Stomach (tissue), 8 donors: ENCODE measurements at regions not wholly inside any gene's neighbourhood (a gene's known extent, or its start where the extent isn't known, plus 50 kb on each side); places are given as distances from the start of the nearest gene placed in this dataset.

Source experiments
- DNase-seq, 2 donors: peaks; one replicate each; pipeline versions ENCODE4 v3.0.0 to v3.0.0-alpha.2; 2013 to 2019
- H3K27ac ChIP-seq, 5 donors: fragments of 200-600 bp in 4 of 5; sonication (generic) in 4 of 5; one replicate each; pipeline ENCODE4 v1.5.1; 2013 to 2019; ENCODE audit warnings: mild to moderate bottlenecking in 1 of 5, moderate library complexity in 1 of 5
- H3K27me3 ChIP-seq, 3 donors: fragments of 200-600 bp; sonication (generic); one replicate each; pipeline ENCODE4 v1.5.1; 2017 to 2019; ENCODE audit warnings: mixed run types in 1 of 3
- H3K36me3 ChIP-seq, 4 donors: fragments of 200-600 bp; sonication (generic); 1 replicate in 3 of 4; 2 replicates in 1 of 4; pipeline ENCODE4 v1.5.1; 2016 to 2019
- H3K4me1 ChIP-seq, 4 donors: fragments of 200-600 bp; sonication (generic); one replicate each; pipeline ENCODE4 v1.5.1; 2016 to 2019
- H3K4me3 ChIP-seq, 4 donors: fragments of 200-600 bp; sonication (generic) in 3 of 4; one replicate each; pipeline ENCODE4 v1.5.1; 2016 to 2019; ENCODE audit warnings: mild to moderate bottlenecking in 1 of 4
- H3K9me3 ChIP-seq, 4 donors: fragments of 200-600 bp; sonication (generic); one replicate each; pipeline ENCODE4 v1.5.1; 2016 to 2019
- EP300 ChIP-seq: sonication (generic); formaldehyde crosslinking; IDR thresholded peaks from one replicate; pipeline ENCODE4 v1.6.1; 2017; ENCODE audit warnings: antibody characterized with exemption
- POLR2A ChIP-seq, 4 donors: fragments of 450-650 bp; IDR thresholded peaks; one replicate each; pipeline ENCODE4 v1.6.1; 2016; ENCODE audit warnings: antibody characterized with exemption in 4 of 4, control low read depth in 2 of 4, mild to moderate bottlenecking in 1 of 4, moderate library complexity in 1 of 4
- POLR2AphosphoS5 ChIP-seq, 3 donors: sonication (generic); formaldehyde crosslinking; IDR thresholded peaks; one replicate each; pipeline ENCODE4 v1.6.1; 2016; ENCODE audit warnings: antibody characterized with exemption in 3 of 3
- WGBS, 5 donors: extraction: QIAGEN DNeasy Blood & Tissue Kit in 3 of 5; methylation state at CpG; one replicate each; pipeline versions ENCODE4 v1.1.5 to v1.1.7; 2013 to 2018; 5-methylcytosine and 5-hydroxymethylcytosine counted together
- intact Hi-C: fragments of 100-400 bp; cut with DNase I; formaldehyde crosslinking; loops from one replicate; pipeline ENCODE4 v1.15.1; 2023; ENCODE audit warnings: low total_unique reads
- TF ChIP-seq, protein P1 (sequence below), 7 experiments: fragments of 450-650 bp in 4 of 7; fragments of 200-600 bp in 3 of 7; sonication (generic) in 3 of 7; IDR thresholded peaks; one replicate each; pipeline ENCODE4 v1.5.1; 2016 to 2019; ENCODE audit warnings: antibody characterized with exemption in 7 of 7, control low read depth in 2 of 7, mild to moderate bottlenecking in 1 of 7
- donor health status: healthy with polysubstance abuse.
- donor health status: Bipolar disorder and iron deficiency.
- donor health status: healthy.

DNA sequence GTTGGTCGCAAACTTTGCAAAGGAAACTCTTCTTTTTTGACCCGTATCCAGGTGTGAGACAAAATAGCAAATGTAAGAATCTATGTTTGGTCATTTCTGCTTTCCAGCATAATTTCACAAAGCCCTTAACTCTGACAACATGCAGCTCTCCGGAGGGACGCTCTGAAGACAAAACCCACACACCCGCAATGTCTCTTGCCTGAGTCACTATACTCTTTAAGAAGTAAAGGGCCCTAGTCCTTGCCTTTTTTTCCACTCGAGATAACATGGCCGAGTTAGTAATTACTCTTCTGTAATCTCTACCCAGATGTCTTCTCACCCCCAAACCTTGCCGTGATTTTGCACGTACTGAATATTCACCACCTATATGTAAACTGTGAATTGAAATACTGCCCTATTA is 115.7 kb upstream of the ADAMTS9 start:
- Histone ChIP-seq H3K4me1 (peaks cover 0 to under 1% (median 0%) of the 10 kb centered on the region in 4 donors), H3K36me3 (peaks cover 0 to 33% (median 8%) of the 10 kb centered on the region in 4 donors), H3K9me3 (no peaks in the 10 kb centered on the region), H3K27me3 (no peaks in the 10 kb centered on the region), H3K27ac (no peak overlapping the region), H3K4me3 (no peak overlapping the region)
- no peak for DNase-seq
- 80 to 90% (median 85%) methylated on average over 9 of the region's 9 CpGs for WGBS, 5 donors
- TF ChIP-seq EP300 (no peak), POLR2A (IDR thresholded peaks at IDR 0.05) (no peak), POLR2AphosphoS5 (IDR thresholded peaks at IDR 0.05) (no peak)
- TF ChIP-seq, protein P1, sequence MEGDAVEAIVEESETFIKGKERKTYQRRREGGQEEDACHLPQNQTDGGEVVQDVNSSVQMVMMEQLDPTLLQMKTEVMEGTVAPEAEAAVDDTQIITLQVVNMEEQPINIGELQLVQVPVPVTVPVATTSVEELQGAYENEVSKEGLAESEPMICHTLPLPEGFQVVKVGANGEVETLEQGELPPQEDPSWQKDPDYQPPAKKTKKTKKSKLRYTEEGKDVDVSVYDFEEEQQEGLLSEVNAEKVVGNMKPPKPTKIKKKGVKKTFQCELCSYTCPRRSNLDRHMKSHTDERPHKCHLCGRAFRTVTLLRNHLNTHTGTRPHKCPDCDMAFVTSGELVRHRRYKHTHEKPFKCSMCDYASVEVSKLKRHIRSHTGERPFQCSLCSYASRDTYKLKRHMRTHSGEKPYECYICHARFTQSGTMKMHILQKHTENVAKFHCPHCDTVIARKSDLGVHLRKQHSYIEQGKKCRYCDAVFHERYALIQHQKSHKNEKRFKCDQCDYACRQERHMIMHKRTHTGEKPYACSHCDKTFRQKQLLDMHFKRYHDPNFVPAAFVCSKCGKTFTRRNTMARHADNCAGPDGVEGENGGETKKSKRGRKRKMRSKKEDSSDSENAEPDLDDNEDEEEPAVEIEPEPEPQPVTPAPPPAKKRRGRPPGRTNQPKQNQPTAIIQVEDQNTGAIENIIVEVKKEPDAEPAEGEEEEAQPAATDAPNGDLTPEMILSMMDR (IDR thresholded peaks at IDR 0.05): no peak
- intact Hi-C loops: no loop called here

DNA sequence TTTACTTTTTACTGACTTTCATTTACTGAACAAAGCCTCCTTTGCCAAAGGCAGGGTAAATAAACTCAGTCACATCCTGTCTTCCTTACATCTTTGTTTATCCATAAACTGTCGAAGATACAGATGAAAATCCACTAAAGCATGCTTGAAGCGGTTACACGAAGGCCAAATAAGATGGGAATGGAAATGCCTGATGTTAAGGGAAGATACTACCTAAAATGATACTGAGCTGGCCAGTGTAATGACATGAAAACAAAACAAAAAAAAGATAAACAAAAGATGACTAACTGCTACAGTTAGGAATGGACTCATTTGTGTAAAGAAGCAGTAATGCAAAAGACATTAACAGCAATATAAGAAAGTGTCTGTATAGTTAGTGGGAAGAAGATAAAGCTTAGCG is 114.7 kb upstream of the ADAMTS9 start:
- Histone ChIP-seq H3K4me3 (no peak overlapping the region), H3K27ac (no peak overlapping the region), H3K4me1 (peaks cover 0 to 4% (median 0%) of the 10 kb centered on the region in 4 donors), H3K9me3 (no peaks in the 10 kb centered on the region), H3K36me3 (peaks cover 0 to 33% (median 8%) of the 10 kb centered on the region in 4 donors), H3K27me3 (no peaks in the 10 kb centered on the region)
- DNase-seq: no peak
- 79 to 89% (median 84%) methylated on average over 4 of the region's 4 CpGs for WGBS, 5 donors
- intact Hi-C loops: no loop called here
- no peak for TF ChIP-seq POLR2AphosphoS5 (IDR thresholded peaks at IDR 0.05)
- no peak for TF ChIP-seq EP300
- TF ChIP-seq, protein P1 (IDR thresholded peaks at IDR 0.05): no peak
- TF ChIP-seq POLR2A (IDR thresholded peaks at IDR 0.05): no peak

DNA sequence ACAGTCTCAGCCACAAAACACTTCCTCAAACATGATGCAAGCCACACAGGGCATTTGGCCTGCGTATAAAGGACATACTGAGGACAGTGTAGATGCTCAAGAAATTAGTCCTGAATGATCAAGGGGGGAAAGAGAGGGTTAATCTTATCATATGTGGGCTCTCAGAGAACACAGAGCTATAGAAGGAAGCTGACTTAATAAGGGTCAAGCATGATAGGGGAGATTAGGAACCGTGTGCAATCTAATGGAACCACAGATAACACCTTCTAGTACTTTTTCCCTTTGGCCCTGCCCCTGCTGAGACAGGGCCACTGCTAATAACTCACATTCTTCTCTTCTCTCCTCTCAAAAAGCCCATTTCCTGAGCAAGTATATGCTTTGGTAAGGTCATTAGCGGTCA is 114.1 kb upstream of the ADAMTS9 start:
- no peaks in the 10 kb centered on the region for H3K9me3 ChIP-seq
- no peak overlapping the region for H3K27ac ChIP-seq
- intact Hi-C loops: no loop called here
- peaks cover 0 to 6% (median 2%) of the 10 kb centered on the region in 4 donors for H3K4me1 ChIP-seq
- peaks cover 0 to 33% (median 8%) of the 10 kb centered on the region in 4 donors for H3K36me3 ChIP-seq
- H3K27me3 ChIP-seq: no peaks in the 10 kb centered on the region
- H3K4me3 ChIP-seq: no peak overlapping the region
- 72 to 77% (median 72%) methylated on average over 3 of the region's 3 CpGs for WGBS, 5 donors
- TF ChIP-seq, protein P1 (IDR thresholded peaks at IDR 0.05): no peak
- TF ChIP-seq POLR2A (IDR thresholded peaks at IDR 0.05) (no peak), POLR2AphosphoS5 (IDR thresholded peaks at IDR 0.05) (no peak), EP300 (no peak)
- no peak for DNase-seq

DNA sequence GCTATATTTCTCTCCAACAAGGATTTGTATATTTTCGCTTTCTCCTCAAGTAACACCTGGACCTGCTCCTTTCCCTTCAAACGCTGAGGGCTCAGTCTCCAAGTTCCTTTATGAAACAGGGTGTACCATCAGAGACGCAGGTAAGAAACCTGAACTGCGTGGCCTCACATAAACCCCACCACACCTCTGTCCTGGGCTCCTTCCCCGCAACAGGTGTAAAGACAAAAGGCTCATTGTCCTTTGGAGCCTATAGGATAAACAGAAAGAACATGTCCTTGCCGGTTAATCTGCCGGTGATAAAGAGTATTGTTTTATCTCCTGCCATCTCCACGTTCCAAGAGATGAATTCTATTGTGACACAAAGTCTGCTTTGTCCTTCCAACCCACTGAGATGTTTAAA is 111.8 kb upstream of the ADAMTS9 start:
- intact Hi-C loops: no loop called here
- no peaks in the 10 kb centered on the region for H3K9me3 ChIP-seq
- no peak for TF ChIP-seq POLR2A (IDR thresholded peaks at IDR 0.05)
- TF ChIP-seq, protein P1 (IDR thresholded peaks at IDR 0.05): no peak
- TF ChIP-seq POLR2AphosphoS5 (IDR thresholded peaks at IDR 0.05): no peak
- TF ChIP-seq EP300: no peak
- no peak overlapping the region for H3K4me3 ChIP-seq
- peaks cover 0 to 7% (median 2%) of the 10 kb centered on the region in 4 donors for H3K4me1 ChIP-seq
- no peaks in the 10 kb centered on the region for H3K27me3 ChIP-seq
- H3K27ac ChIP-seq: no peak overlapping the region
- 49 to 65% (median 59%) methylated on average over 8 of the region's 8 CpGs for WGBS, 5 donors
- H3K36me3 ChIP-seq: peaks cover 0 to 22% (median 8%) of the 10 kb centered on the region in 4 donors
- DNase-seq: no peak
